Lower lobe of right lung (tissue), 2 donors: ENCODE measurements at regions not wholly inside any gene's neighbourhood (a gene's known extent, or its start where the extent isn't known, plus 50 kb on each side); places are given as distances from the start of the nearest gene placed in this dataset.

Experiments used
- ATAC-seq, 2 donors: fragments of 200-7000 bp; cut with Tn5 transposase; one replicate each; pipeline ENCODE4 v1.9.1; 2020 to 2022; ENCODE audit warnings: mild to moderate bottlenecking in 2 of 2, moderate library complexity in 2 of 2
- DNase-seq: peaks from one replicate; pipeline ENCODE4 v3.0.0-alpha.2; 2020
- H3K27ac ChIP-seq: fragments of 200-600 bp; one replicate; pipeline ENCODE4 v1.8.0; 2022
- H3K27me3 ChIP-seq: fragments of 200-600 bp; one replicate; pipeline ENCODE4 v1.8.0; 2022; ENCODE audit warnings: low read depth
- H3K36me3 ChIP-seq: fragments of 200-600 bp; one replicate; pipeline ENCODE4 v1.8.0; 2022; ENCODE audit warnings: mild to moderate bottlenecking
- H3K4me1 ChIP-seq: fragments of 200-600 bp; one replicate; pipeline ENCODE4 v1.8.0; 2022
- H3K4me3 ChIP-seq: fragments of 200-600 bp; one replicate; pipeline ENCODE4 v1.8.0; 2022; ENCODE audit warnings: mild to moderate bottlenecking
- H3K9me3 ChIP-seq: fragments of 200-600 bp; one replicate; pipeline ENCODE4 v1.8.0; 2022
- intact Hi-C: fragments of 100-400 bp; cut with DNase I; formaldehyde crosslinking; loops from one replicate; pipeline ENCODE4 v1.11.0; 2022
- TF ChIP-seq, protein P1 (sequence below): fragments of 200-600 bp; IDR thresholded peaks from one replicate; pipeline ENCODE4 v1.8.0; 2022; ENCODE audit warnings: antibody characterized with exemption, mild to moderate bottlenecking
- donor health status: DM: no; HTN: yes; CAD: no; lungs with severe emphysema.

DNA sequence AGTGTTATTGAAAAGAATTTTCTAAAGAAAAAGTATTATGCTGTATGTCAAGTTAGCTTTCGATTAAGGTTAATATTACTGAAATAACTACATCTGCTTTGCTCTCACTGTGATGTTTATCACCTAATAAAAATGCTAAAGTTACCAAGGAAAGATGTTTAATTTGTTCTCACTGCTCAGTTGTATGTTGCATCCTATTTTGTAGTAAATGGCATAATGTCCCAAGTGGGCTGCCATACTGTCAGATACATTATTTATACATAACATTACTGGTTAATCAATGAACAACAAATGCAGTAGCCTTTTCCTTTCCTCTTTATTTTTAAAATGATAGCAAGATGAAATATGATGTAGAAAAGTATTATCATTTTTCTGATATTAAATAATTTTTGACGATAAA is 226.3 kb upstream of the DACH1 start:
- no peak for ATAC-seq
- H3K27ac ChIP-seq: no peak overlapping the region
- TF ChIP-seq, protein P1, sequence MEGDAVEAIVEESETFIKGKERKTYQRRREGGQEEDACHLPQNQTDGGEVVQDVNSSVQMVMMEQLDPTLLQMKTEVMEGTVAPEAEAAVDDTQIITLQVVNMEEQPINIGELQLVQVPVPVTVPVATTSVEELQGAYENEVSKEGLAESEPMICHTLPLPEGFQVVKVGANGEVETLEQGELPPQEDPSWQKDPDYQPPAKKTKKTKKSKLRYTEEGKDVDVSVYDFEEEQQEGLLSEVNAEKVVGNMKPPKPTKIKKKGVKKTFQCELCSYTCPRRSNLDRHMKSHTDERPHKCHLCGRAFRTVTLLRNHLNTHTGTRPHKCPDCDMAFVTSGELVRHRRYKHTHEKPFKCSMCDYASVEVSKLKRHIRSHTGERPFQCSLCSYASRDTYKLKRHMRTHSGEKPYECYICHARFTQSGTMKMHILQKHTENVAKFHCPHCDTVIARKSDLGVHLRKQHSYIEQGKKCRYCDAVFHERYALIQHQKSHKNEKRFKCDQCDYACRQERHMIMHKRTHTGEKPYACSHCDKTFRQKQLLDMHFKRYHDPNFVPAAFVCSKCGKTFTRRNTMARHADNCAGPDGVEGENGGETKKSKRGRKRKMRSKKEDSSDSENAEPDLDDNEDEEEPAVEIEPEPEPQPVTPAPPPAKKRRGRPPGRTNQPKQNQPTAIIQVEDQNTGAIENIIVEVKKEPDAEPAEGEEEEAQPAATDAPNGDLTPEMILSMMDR: no peak
- no peaks in the 10 kb centered on the region for H3K27me3 ChIP-seq
- no peak for DNase-seq
- H3K9me3 ChIP-seq: no peaks in the 10 kb centered on the region
- intact Hi-C loops: no loop called here
- H3K4me1 ChIP-seq: no peaks in the 10 kb centered on the region
- H3K36me3 ChIP-seq: no peaks in the 10 kb centered on the region
- no peak overlapping the region for H3K4me3 ChIP-seq

DNA sequence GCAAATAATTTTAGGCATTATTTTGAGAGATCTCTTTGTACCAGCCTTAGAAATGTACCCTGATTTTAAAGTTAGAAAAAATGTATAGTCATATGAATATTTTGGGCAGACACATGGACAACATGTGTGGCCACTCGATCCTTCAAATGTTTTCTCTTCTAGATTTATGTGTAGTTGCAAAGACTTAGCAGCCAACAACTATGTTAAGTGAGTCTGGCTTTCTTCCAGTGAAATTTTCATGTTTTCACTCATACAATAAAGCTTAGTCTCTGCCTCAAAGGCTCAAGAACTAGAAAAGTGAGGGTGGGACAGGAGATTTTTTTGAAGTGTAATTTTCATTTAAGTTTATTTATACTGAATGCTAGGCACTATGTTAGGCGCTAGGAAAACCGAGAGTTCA is 207.7 kb upstream of the DACH1 start:
- TF ChIP-seq, protein P1: no peak
- no peaks in the 10 kb centered on the region for H3K27me3 ChIP-seq
- no peak overlapping the region for H3K4me3 ChIP-seq
- ATAC-seq (no peak), DNase-seq (no peak)
- H3K4me1 ChIP-seq: no peaks in the 10 kb centered on the region
- no peaks in the 10 kb centered on the region for H3K36me3 ChIP-seq
- intact Hi-C loops: no loop called here
- H3K9me3 ChIP-seq: no peaks in the 10 kb centered on the region
- no peak overlapping the region for H3K27ac ChIP-seq

DNA sequence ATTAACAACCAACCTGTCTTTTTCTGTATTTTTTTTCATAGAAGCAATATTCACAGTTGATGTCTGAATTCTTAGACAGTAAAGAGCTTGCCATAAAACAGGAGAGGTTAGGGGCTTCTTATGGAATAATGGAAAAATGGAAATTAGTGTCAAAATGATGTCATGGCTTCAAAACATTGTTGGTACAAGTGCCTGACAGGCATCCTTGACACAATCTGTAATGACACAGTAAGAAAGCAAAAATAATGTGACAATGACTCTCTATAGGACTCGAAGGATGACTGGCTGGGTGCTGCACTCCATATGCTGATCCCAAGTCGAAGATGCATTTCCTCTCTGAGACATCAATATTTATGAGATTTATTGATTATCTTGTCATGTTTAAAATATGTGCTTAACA is 205.3 kb upstream of the DACH1 start:
- TF ChIP-seq, protein P1: no peak
- no peaks in the 10 kb centered on the region for H3K4me1 ChIP-seq
- H3K27ac ChIP-seq: no peak overlapping the region
- intact Hi-C loops: no loop called here
- no peak overlapping the region for H3K4me3 ChIP-seq
- H3K36me3 ChIP-seq: no peaks in the 10 kb centered on the region
- DNase-seq (no peak), ATAC-seq (no peak)
- no peaks in the 10 kb centered on the region for H3K9me3 ChIP-seq
- H3K27me3 ChIP-seq: no peaks in the 10 kb centered on the region

DNA sequence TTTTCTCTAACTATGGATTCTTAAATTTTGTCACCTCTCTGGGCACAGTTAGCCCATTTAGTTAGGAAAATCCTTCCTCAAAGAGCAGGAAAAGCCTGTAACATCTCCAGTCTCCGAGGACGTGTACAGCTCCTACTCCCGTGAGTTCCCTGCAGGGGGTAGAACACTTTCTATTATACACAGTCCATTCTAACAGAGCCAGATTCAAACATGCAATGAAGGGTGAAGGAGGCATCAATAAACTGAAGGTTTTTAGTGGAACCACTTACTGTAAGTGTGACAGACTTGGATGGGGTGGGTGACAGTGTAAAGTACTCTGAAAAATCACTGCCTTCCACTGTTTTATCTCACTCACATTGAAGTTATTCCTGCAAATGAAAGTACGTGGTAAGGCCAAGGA is 204.7 kb upstream of the DACH1 start:
- TF ChIP-seq, protein P1: no peak
- intact Hi-C loops: no loop called here
- Histone ChIP-seq H3K36me3 (no peaks in the 10 kb centered on the region), H3K27me3 (no peaks in the 10 kb centered on the region), H3K4me3 (no peak overlapping the region), H3K9me3 (no peaks in the 10 kb centered on the region), H3K27ac (no peak overlapping the region), H3K4me1 (no peaks in the 10 kb centered on the region)
- ATAC-seq (no peak), DNase-seq (no peak)

DNA sequence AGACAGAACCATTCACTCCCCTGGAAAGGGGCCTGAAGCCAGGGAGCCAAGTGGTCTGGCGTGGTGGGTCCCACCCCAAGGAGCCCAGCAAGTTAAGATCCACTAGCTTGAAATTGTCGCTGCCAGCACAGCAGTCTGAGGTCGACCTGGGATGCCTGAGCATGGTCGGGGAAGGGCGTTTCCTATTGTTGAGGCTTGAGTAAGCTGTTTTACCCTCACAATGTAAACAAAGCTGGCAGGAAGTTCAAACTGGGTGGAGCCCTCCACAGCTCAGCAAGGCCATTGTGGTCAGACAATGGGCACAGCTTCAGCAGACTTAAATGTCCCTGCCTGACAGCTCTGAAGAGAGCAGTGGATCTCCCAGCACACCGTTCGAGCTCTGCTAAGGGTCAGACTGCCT is 195.6 kb upstream of the DACH1 start:
- intact Hi-C loops: no loop called here
- H3K27ac ChIP-seq: no peak overlapping the region
- no peaks in the 10 kb centered on the region for H3K4me1 ChIP-seq
- TF ChIP-seq, protein P1: no peak
- H3K27me3 ChIP-seq: no peaks in the 10 kb centered on the region
- ATAC-seq: no peak
- H3K36me3 ChIP-seq: no peaks in the 10 kb centered on the region
- no peaks in the 10 kb centered on the region for H3K9me3 ChIP-seq
- no peak for DNase-seq
- H3K4me3 ChIP-seq: no peak overlapping the region

DNA sequence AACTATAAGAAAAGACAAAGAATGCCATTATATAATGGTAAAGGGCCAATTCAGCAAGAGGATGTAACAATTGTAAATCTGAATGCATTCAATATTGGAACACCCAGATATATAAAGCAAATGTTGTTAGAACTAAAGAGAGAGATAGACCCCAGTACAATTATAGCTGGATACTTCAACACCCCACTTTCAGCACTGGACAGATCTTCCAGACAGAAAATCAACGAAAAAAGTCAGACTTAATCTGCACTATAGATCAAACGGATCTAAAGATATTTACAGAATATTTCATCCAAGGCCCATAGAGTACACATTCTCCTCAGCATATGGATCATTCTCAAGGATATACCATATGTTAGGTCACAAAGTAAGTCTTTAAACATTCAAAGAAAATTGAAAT is 194.6 kb upstream of the DACH1 start:
- TF ChIP-seq, protein P1: no peak
- no peaks in the 10 kb centered on the region for H3K4me1 ChIP-seq
- no peaks in the 10 kb centered on the region for H3K36me3 ChIP-seq
- H3K4me3 ChIP-seq: no peak overlapping the region
- ATAC-seq (no peak), DNase-seq (no peak)
- intact Hi-C loops: no loop called here
- H3K27ac ChIP-seq: no peak overlapping the region
- H3K9me3 ChIP-seq: no peaks in the 10 kb centered on the region
- no peaks in the 10 kb centered on the region for H3K27me3 ChIP-seq
